Vagina (tissue), 2 donors: ENCODE measurements at regions not wholly inside any gene's neighbourhood (a gene's known extent, or its start where the extent isn't known, plus 50 kb on each side); places are given as distances from the start of the nearest gene placed in this dataset.

Source experiments
- CTCF ChIP-seq, 3 experiments: fragments of 450-650 bp in 2 of 3; fragments of 200-600 bp in 1 of 3; sonication (generic) in 1 of 3; IDR thresholded peaks; one replicate each; pipeline ENCODE4 v1.5.1; 2017 to 2019; ENCODE audit warnings: antibody characterized with exemption in 3 of 3, mild to moderate bottlenecking in 2 of 3, moderate library complexity in 2 of 3
- POLR2AphosphoS5 ChIP-seq, 2 donors: sonication (generic); formaldehyde crosslinking; IDR thresholded peaks; one replicate each; pipeline ENCODE4 v1.9.0; 2017; ENCODE audit warnings: antibody characterized with exemption in 2 of 2, mild to moderate bottlenecking in 2 of 2, low read depth in 1 of 2; ENCODE audit not compliant: insufficient read depth in 1 of 2

GRCh38 chr16:54706406-54706805 is 224.3 kb upstream of the IRX5 start:
- TF ChIP-seq CTCF (IDR thresholded peaks at IDR 0.05) (no peak), POLR2AphosphoS5 (IDR thresholded peaks at IDR 0.05; ENCODE audit: insufficient read depth in 1 of 2, low read depth in 1 of 2) (no peak)
